HG03103 (cell line): ENCODE measurements at regions not wholly inside any gene's neighbourhood (a gene's known extent, or its start where the extent isn't known, plus 50 kb on each side); places are given as distances from the start of the nearest gene placed in this dataset.
"Not testable (repeated sequence)": the region's sequence is repeated elsewhere in the genome, so short reads cannot be mapped to it uniquely, and the experiment has no call there.

Source experiments
- ATAC-seq: cut with Tn5 transposase; IDR thresholded peaks from one replicate; pipeline ENCODE4 v1.9.1; 2021; ENCODE audit warnings: low read depth; ENCODE audit not compliant: unreplicated experiment

DNA sequence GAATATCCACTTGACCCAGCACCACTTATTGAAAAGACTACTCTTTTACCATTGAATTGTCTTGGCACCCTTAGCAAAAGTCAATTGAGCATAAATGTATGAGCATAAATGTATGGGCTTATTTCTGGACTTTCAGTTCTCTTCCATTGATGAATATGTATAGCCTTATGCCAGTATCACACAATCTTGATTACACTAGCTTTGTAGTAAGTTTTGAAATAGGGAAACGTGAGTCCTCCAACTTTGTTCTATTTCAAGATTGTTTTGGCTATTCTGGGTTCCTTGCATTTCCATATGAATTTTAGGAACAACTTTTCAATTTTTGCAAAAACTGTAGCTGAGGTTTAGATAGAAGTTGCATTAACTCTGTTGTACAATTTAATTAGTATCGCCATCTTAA is 601.0 kb downstream of the TLE1 start:
- no peak for ATAC-seq

GRCh38 chr9:81086416-81086815 is 602.9 kb downstream of the TLE1 start:
- no peak for ATAC-seq

DNA sequence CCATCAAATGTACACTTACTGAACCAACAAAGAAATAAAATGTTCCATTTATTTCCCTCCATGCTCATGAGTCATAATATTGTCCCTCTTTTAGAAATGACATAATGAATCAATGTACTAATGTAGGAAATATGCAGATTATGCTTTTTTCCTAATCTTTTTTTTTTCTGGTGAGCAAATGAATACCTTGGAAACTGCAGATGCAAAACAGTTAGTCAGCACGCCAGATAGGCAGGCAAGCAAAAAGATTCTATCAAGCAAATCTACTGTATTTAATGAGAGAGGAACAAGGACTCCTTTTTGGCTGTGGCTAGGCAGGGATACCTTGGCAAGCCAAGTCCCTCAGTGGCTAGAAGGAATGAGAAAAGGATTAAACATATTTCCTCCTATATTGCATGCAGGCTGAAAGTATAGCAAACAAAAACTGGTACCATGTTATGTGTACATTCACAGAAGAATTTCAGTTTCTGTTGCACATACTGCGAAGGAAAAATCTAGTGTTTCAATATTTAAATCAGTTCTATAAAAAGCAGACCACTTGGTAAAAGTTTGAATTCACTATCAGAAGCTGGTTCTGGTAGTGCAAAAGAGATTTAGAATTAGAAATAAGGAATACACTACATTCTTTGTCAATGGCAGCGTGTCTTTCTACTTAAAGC is 605.4 kb downstream of the TLE1 start:
- ATAC-seq: no peak

- ATAC-seq: no peak
Measured at GRCh38 chr9:81083067-81083466, 606.3 kb downstream of the TLE1 start.

DNA sequence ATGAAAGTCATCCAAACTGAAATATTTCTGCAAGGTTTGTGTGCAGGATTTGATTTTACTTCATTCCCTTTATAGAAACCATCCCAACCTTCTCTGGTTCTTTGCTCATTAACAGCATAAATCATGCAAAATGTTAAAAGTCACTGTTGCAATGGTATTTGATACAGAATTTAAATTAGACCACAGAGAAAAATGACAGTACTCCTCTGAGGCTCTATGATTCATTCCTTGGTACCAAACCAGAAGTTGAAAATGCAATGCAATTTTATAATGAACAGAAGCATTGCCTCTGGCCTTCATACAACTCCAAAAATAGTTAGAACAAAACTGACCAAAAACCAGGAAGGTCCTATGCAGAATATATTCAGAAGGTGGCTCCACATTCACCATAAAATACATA is 607.1 kb downstream of the TLE1 start:
- no peak for ATAC-seq

- ATAC-seq: no peak
Measured at GRCh38 chr9:81080900-81081299, 608.4 kb downstream of the TLE1 start.

DNA sequence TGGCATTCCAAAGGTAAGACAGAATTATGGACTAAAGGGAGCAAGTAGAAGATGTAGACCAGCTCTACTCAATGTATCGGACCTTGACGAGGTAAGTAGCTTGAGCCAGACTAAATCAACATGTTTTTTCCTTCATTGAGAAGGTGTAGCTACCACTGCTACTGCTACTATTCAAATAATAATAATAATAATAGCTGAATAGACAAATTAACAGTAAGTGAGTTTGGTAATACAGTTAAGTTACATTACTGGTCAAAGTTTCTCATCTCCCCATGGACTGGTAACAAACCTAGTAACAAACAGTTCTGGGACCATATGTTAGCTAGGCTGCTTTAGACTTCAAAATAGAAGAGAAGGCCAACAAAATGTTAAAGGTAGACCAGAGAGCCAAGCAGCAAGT is 609.2 kb downstream of the TLE1 start:
- ATAC-seq: no peak

DNA sequence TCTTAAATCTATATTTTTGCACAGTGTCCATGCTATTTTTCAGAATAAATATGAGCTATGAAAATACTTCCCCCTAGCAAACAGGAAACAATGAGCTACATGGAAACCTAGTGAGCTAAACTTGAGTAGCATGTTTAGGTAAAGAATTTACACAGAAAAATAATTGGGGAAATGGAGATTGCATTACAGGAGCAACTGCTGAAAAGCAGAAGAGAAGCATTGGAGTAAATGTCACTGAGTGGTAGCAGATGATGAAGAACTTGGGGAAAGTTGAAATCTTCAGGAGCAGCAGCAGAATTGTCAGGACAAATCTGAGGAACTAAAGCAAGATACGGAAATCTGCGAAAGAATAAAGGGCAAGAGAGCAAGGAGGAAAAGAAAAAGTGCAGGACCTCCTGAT is 610.3 kb downstream of the TLE1 start:
- ATAC-seq: no peak

- ATAC-seq: no peak
Measured at GRCh38 chr9:81078555-81078954, 610.8 kb downstream of the TLE1 start.

DNA sequence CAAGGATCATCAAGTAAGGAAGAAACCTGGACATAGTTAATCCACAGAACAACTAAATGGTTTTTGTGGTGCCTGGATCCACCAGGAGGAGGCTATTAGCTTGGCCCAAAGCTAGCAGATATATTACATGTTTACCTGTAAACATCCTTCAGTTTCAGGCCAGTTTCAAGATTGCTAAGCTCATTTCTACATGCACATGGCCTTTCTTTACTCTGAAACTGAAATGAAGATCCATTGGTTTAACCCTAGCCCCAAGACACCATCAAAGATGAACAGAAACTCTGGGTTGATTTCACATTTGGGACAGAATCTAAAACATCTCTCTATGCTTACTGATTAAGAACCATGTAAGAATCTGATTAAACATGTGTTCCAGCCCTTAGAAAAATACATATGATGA is 611.8 kb downstream of the TLE1 start:
- ATAC-seq: no peak

- ATAC-seq: no peak
Measured at GRCh38 chr9:81076131-81076530, 613.2 kb downstream of the TLE1 start.

GRCh38 chr9:81074221-81074620 is 615.1 kb downstream of the TLE1 start:
- ATAC-seq: no peak

DNA sequence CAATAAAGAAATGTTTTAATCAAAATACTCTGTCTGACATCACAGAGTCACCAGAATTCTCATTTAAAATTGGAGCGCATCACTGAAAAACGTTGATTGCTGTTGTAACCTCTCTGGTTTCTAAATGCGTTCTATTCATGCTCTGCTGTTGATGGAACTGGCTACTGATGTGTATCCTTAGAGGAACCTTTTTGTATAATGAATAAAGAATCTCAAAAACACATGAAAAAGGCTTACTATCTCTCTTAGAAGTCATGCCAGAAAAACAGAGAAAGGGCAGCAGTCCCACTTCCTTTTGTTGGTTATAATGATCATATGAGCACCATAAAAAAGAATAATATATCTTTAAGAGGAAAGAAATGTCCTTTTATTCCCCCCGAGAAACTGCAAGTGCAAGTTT is 615.5 kb downstream of the TLE1 start:
- ATAC-seq: no peak

DNA sequence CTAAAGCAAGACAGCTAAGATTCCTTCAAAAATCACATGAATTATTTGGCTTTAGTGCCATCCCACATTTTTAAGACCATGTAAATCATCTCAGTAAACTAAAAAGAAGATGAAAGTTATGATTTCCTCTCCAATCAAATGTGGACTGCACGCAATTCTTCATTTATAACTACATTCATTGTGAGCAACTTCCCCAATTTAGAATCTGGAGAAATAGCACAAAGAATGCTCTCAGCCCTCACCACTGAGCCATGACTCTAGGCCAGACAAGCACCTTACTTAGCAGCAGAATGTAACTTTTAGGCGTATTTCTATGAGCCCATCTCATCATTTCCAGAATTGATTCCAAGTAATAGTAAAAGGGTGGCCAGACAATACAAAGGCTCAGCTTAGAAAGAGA is 616.6 kb downstream of the TLE1 start:
- ATAC-seq: no peak

- ATAC-seq: no peak
Measured at GRCh38 chr9:81071108-81071507, 618.2 kb downstream of the TLE1 start.

- no peak for ATAC-seq
Measured at GRCh38 chr9:81070689-81071088, 618.7 kb downstream of the TLE1 start.

DNA sequence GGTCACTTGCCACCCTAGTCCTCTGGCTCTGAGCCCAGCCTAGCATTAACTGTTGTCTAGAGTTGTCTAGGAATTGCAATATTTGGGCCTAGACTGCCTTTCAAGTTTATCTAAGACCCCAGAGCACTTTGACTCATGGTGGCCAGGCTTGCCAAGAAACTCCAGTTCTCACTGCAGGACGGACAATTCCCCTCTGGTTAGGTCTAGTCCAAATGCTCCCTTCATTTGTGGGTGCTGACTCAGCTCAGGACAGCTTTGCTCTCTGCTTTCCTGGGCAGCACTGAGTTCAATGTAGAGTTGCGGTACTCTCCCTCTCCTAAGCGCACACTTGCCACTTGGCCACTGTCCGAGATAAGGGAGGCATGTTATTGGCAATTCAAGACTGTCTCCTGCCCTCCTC is 619.4 kb downstream of the TLE1 start:
- no peak for ATAC-seq

DNA sequence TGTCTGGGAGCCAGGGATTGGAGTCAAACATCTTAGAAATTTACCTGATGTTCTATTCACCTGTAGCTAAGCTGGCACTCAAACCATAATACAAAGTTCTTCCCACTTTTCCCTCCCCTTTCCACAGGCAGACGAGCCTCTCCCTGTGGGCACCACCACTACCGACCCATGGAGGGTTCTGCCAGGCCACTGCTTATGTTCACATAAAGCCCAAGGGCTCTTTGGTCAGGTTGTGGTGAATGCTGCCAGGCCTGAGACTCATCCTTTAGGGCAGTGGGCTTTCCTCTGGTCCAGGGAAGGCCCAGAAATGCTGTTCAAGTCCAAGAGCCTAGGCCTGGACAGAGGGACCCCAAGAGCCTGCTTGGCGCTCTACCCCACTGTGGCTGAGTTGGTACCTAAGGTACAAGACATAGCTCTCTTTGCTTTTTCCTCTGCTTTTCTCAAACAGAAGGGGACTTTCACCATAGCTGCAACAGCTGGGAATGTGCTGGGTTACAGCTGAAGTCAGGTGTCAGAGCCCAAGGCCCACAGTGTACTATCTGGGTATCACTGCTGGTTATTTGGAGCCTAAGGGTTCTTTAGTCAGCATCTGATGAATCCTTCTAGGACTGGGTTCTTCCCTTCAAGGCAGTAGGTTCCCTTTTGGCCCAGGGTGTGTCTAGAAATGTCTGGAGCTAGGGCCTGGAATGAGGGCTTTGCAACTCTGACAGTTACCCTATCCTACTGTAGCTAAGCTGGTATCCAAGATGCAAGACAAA is 620.1 kb downstream of the TLE1 start:
- ATAC-seq: no peak

DNA sequence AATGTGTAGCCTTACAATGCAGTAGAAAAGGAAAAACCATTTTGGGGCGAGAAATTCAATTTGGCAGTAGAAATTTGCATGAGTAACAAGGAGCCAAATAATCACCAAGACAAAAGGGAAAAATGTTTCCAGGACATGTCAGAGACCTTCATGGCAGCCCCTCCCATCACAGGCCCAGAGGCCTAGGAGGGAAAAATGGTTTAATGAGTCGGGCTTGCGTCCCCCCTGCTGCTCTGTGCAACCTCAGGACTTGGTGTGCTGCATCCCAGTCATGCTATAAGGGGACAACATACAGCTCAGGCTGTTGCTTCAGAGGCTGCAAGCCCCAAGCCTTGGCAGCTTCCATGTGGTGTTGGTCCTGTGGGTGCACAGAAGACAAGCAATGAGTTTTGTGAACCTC is 626.4 kb downstream of the TLE1 start:
- not testable (repeated sequence) for ATAC-seq

DNA sequence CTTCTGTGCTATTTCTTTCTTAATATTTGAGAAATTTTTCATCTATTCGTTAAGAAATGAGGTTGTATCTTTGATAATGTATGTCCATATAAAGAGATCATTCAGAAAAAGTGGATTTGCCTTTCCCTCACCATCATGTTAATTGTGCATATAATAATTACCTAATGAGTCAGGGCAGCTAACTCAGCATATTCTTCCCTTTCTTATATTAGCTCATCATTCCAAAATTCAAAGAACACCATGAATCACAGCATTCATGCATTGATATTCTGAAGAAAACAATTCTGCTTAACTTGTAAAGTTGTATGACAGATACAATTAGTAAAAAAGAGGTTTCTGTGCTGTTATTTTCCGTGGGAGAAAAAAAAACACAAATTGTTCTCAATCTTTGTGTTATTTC is 630.6 kb downstream of the TLE1 start:
- ATAC-seq: no peak

GRCh38 chr9:81053298-81054025 is 635.9 kb downstream of the TLE1 start:
- no peak for ATAC-seq

- ATAC-seq: no peak
Measured at GRCh38 chr9:81052846-81053245, 636.5 kb downstream of the TLE1 start.
